GM21423 (cell line): ENCODE measurements at regions not wholly inside any gene's neighbourhood (a gene's known extent, or its start where the extent isn't known, plus 50 kb on each side); places are given as distances from the start of the nearest gene placed in this dataset.

ENCODE experiments used
- ATAC-seq: cut with Tn5 transposase; IDR thresholded peaks from one replicate; pipeline ENCODE4 v1.9.1; 2021; ENCODE audit warnings: mild to moderate bottlenecking, moderate library complexity; ENCODE audit not compliant: unreplicated experiment

- no peak for ATAC-seq
Measured at GRCh38 chr5:96340357-96340756, 92.7 kb downstream of the PCSK1 start.

GRCh38 chr5:96339862-96340261 is 93.2 kb downstream of the PCSK1 start:
- ATAC-seq: no peak

- ATAC-seq: no peak
Measured at GRCh38 chr5:96338624-96339415, 94.2 kb downstream of the PCSK1 start.

- no peak for ATAC-seq
Measured at GRCh38 chr5:96338091-96338490, 95.0 kb downstream of the PCSK1 start.

GRCh38 chr5:96337048-96337781 is 95.8 kb downstream of the PCSK1 start:
- no peak for ATAC-seq

GRCh38 chr5:96336351-96336985 is 96.6 kb downstream of the PCSK1 start:
- peak; percentile 46 for ATAC-seq

- ATAC-seq: no peak
Measured at GRCh38 chr5:96335873-96336272, 97.2 kb downstream of the PCSK1 start.

- ATAC-seq: no peak
Measured at GRCh38 chr5:96333391-96333790, 99.7 kb downstream of the PCSK1 start.

GRCh38 chr5:96332535-96333366 is 100.3 kb downstream of the PCSK1 start:
- no peak for ATAC-seq

- no peak for ATAC-seq
Measured at GRCh38 chr5:96331681-96332361, 101.2 kb downstream of the PCSK1 start.

- no peak for ATAC-seq
Measured at GRCh38 chr5:96331210-96331609, 101.8 kb downstream of the PCSK1 start.

- no peak for ATAC-seq
Measured at GRCh38 chr5:96330530-96331140, 102.4 kb downstream of the PCSK1 start.

- ATAC-seq: no peak
Measured at GRCh38 chr5:96329886-96330529, 103.0 kb downstream of the PCSK1 start.

GRCh38 chr5:96329289-96329688 is 103.8 kb downstream of the PCSK1 start:
- ATAC-seq: no peak

- no peak for ATAC-seq
Measured at GRCh38 chr5:96327722-96328121, 105.3 kb downstream of the PCSK1 start.

GRCh38 chr5:96326902-96327301 is 106.1 kb downstream of the PCSK1 start:
- ATAC-seq: peak; percentile 67

GRCh38 chr5:96324708-96325107 is 108.3 kb downstream of the PCSK1 start:
- ATAC-seq: no peak

- ATAC-seq: no peak
Measured at GRCh38 chr5:96322865-96323264, 110.2 kb downstream of the PCSK1 start.

- no peak for ATAC-seq
Measured at GRCh38 chr5:96322217-96322616, 110.8 kb downstream of the PCSK1 start.
